H9 (cell line): ENCODE measurements at regions not wholly inside any gene's neighbourhood (a gene's known extent, or its start where the extent isn't known, plus 50 kb on each side); places are given as distances from the start of the nearest gene placed in this dataset.

Source experiments
- DNase-seq: peaks from one replicate; pipeline ENCODE4 v3.0.0-alpha.2; 2017
- H2AFZ ChIP-seq: one replicate; pipeline ENCODE4 v1.6.1; 2013; ENCODE audit warnings: mild to moderate bottlenecking, low read length, control low read depth, moderate library complexity
- H2AK5ac ChIP-seq: 2 replicates; pipeline ENCODE4 v1.6.1; 2013; ENCODE audit warnings: low read length, control low read depth, mixed read lengths; ENCODE audit not compliant: insufficient read length
- H2BK120ac ChIP-seq: one replicate; pipeline ENCODE4 v1.6.1; 2013; ENCODE audit warnings: low read depth, mild to moderate bottlenecking, low read length, control low read depth, inconsistent platforms; ENCODE audit not compliant: poor library complexity, severe bottlenecking
- H2BK12ac ChIP-seq: 2 replicates; pipeline ENCODE4 v1.6.1; 2013; ENCODE audit warnings: low read length, control low read depth, mixed read lengths, low read depth; ENCODE audit not compliant: insufficient read length
- H2BK15ac ChIP-seq: 2 replicates; pipeline ENCODE4 v1.6.1; 2013; ENCODE audit warnings: low read depth, low read length, control low read depth
- H2BK20ac ChIP-seq: one replicate; pipeline ENCODE4 v1.6.1; 2013; ENCODE audit warnings: low read depth, mild to moderate bottlenecking, low read length, control low read depth, inconsistent platforms; ENCODE audit not compliant: poor library complexity, severe bottlenecking
- H2BK5ac ChIP-seq: 2 replicates; pipeline ENCODE4 v1.6.1; 2013; ENCODE audit warnings: low read length, control low read depth, mixed read lengths; ENCODE audit not compliant: insufficient read length
- H3K14ac ChIP-seq: 2 replicates; pipeline ENCODE4 v1.6.1; 2013; ENCODE audit warnings: low read length, control low read depth; ENCODE audit not compliant: insufficient read depth
- H3K18ac ChIP-seq: 2 replicates; pipeline ENCODE4 v1.6.1; 2013; ENCODE audit warnings: low read depth, mild to moderate bottlenecking, mixed read lengths, low read length, control low read depth; ENCODE audit not compliant: insufficient read length
- H3K23ac ChIP-seq: 2 replicates; pipeline ENCODE4 v1.6.1; 2013; ENCODE audit warnings: low read length, control low read depth, mixed read lengths, low read depth; ENCODE audit not compliant: insufficient read length
- H3K23me2 ChIP-seq: 2 replicates; pipeline ENCODE4 v1.6.1; 2013; ENCODE audit warnings: low read depth, mild to moderate bottlenecking, mixed read lengths, low read length, control low read depth; ENCODE audit not compliant: insufficient read length, poor library complexity, severe bottlenecking
- H3K27ac ChIP-seq: 2 replicates; pipeline ENCODE4 v1.5.1; 2013; ENCODE audit warnings: low read length, control low read depth, mixed read lengths, low read depth; ENCODE audit not compliant: insufficient read length
- H3K27me3 ChIP-seq: 2 replicates; pipeline ENCODE4 v1.6.1; 2013; ENCODE audit warnings: low read length, control low read depth, inconsistent platforms; ENCODE audit not compliant: insufficient read depth
- H3K4ac ChIP-seq: 2 replicates; pipeline ENCODE4 v1.6.1; 2013; ENCODE audit warnings: low read depth, mild to moderate bottlenecking, control low read depth, inconsistent platforms, low read length, moderate library complexity
- H3K4me1 ChIP-seq: 2 replicates; pipeline ENCODE4 v1.6.1; 2013; ENCODE audit warnings: low read length, control low read depth, inconsistent platforms; ENCODE audit not compliant: insufficient read depth
- H3K4me2 ChIP-seq: 2 replicates; pipeline ENCODE4 v1.6.1; 2013; ENCODE audit warnings: low read length, control low read depth, mixed read lengths; ENCODE audit not compliant: insufficient read length, insufficient read depth
- H3K56ac ChIP-seq: 2 replicates; pipeline ENCODE4 v1.6.1; 2013; ENCODE audit warnings: low read depth, mild to moderate bottlenecking, mixed read lengths, low read length, control low read depth; ENCODE audit not compliant: insufficient read length
- H3K79me1 ChIP-seq: 2 replicates; pipeline ENCODE4 v1.6.1; 2013; ENCODE audit warnings: low read depth, mild to moderate bottlenecking, moderate library complexity, low read length, control low read depth, inconsistent platforms; ENCODE audit not compliant: insufficient read depth, poor library complexity, severe bottlenecking
- H3K79me2 ChIP-seq: 2 replicates; pipeline ENCODE4 v1.6.1; 2013; ENCODE audit warnings: low read length, control low read depth, inconsistent platforms; ENCODE audit not compliant: insufficient read depth
- H3K9ac ChIP-seq: 2 replicates; pipeline ENCODE4 v1.6.1; 2013; ENCODE audit warnings: low read length, control low read depth, mixed read lengths; ENCODE audit not compliant: insufficient read length; ENCODE audit errors: extremely low read depth
- H3K9me3 ChIP-seq: one replicate; pipeline ENCODE4 v1.6.1; 2013; ENCODE audit warnings: low read depth, low read length, inconsistent platforms; ENCODE audit not compliant: control insufficient read depth
- H3T11ph ChIP-seq: one replicate; pipeline ENCODE4 v1.6.1; 2013; ENCODE audit warnings: mild to moderate bottlenecking, low read length, control low read depth, inconsistent platforms
- H4K20me1 ChIP-seq: one replicate; pipeline ENCODE4 v1.6.1; 2013; ENCODE audit not compliant: control insufficient read depth, insufficient read length, insufficient read depth
- H4K5ac ChIP-seq: 2 replicates; pipeline ENCODE4 v1.6.1; 2013; ENCODE audit warnings: low read depth, mild to moderate bottlenecking, mixed read lengths, low read length, control low read depth; ENCODE audit not compliant: insufficient read length
- H4K8ac ChIP-seq: replicated peaks from 2 replicates; pipeline ENCODE4 v1.6.1; 2013; ENCODE audit warnings: low read length, control low read depth, mixed read lengths, low read depth; ENCODE audit not compliant: insufficient read length
- H4K91ac ChIP-seq: 2 replicates; pipeline ENCODE4 v1.6.1; 2013; ENCODE audit warnings: low read depth, mild to moderate bottlenecking, moderate library complexity, mixed read lengths, low read length, control low read depth; ENCODE audit not compliant: insufficient read length
- H3K27ac Mint-ChIP-seq, 3 experiments: 2 replicates in 2 of 3; 3 replicates in 1 of 3; pipeline ENCODE4 v1.8.0; 2020 to 2021; ENCODE audit warnings: mixed read lengths in 3 of 3, mild to moderate bottlenecking in 1 of 3, moderate library complexity in 1 of 3
- H3K27me3 Mint-ChIP-seq: 2 replicates; pipeline ENCODE4 v1.8.0; 2021; ENCODE audit warnings: low read depth, mild to moderate bottlenecking, moderate library complexity, mixed read lengths
- H3K36me3 Mint-ChIP-seq, 3 experiments: 2 replicates in 2 of 3; 3 replicates in 1 of 3; pipeline ENCODE4 v1.8.0; 2020 to 2021; ENCODE audit warnings: low read depth in 3 of 3, mixed read lengths in 3 of 3; ENCODE audit not compliant: insufficient read depth in 1 of 3
- H3K4me1 Mint-ChIP-seq, 2 experiments: 2 replicates each; pipeline ENCODE4 v1.8.0; 2020; ENCODE audit warnings: mixed read lengths in 2 of 2
- H3K4me3 Mint-ChIP-seq, 2 experiments: 2 replicates in 1 of 2; 3 replicates in 1 of 2; pipeline ENCODE4 v1.8.0; 2020 to 2021; ENCODE audit warnings: mild to moderate bottlenecking in 2 of 2, mixed read lengths in 2 of 2, moderate library complexity in 1 of 2
- H3K9me3 Mint-ChIP-seq, 2 experiments: 2 replicates in 1 of 2; 3 replicates in 1 of 2; pipeline ENCODE4 v1.8.0; 2020; ENCODE audit warnings: mild to moderate bottlenecking in 2 of 2, mixed read lengths in 2 of 2, moderate library complexity in 1 of 2
- WGBS: extraction: QIAGEN DNeasy Blood & Tissue Kit; methylation state at CpG from one replicate; pipeline ENCODE4 v1.1.7; 2013; ENCODE audit warnings: missing lambda C conversion rate, low lambda C conversion rate, mixed read lengths; ENCODE audit not compliant: insufficient read length; ENCODE audit errors: extremely low coverage; 5-methylcytosine and 5-hydroxymethylcytosine counted together
- TF ChIP-seq, protein P1 (sequence below): fragments of 200-600 bp; sonication (generic); conservative IDR thresholded peaks from 3 replicates; pipeline ENCODE4 v1.8.0; 2021; ENCODE audit warnings: antibody characterized with exemption, mild to moderate bottlenecking

DNA sequence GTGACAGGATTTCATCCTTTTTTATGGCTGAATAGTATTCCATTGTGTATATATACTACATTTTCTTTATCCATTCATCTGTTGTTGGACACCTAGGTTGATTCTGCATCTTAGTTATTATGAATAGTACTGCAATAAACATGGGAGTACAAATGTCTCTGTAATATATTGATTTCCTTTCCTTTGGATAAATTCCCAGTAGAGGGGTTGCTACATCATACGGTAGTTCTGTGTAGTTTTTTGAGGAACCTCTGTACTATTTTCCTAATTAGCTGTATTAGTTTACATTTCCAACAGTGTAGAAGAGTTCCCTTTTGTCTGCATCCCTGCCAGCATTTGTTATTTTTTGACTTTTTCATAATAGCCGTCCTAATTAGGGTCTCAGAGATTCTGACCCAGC, 201.3 kb downstream of the GIPC2 start:
- Histone ChIP-seq H2BK5ac (no peak overlapping the region), H4K8ac (no peak overlapping the region), H4K20me1 (no peaks in the 10 kb centered on the region), H2AFZ (no peak overlapping the region), H3K27me3 (no peaks in the 10 kb centered on the region; the same call in 1 of the 2 replicates), H2AK5ac (no peak overlapping the region), H3K79me1 (no peaks in the 10 kb centered on the region), H3K9me3 (no peaks in the 10 kb centered on the region), H3K4me2 (no peak overlapping the region), H2BK120ac (no peak overlapping the region), H3K14ac (no peak overlapping the region), H3K79me2 (no peaks in the 10 kb centered on the region), H3T11ph (no peak overlapping the region), H3K4me1 (no peaks in the 10 kb centered on the region), H3K4ac (no peak overlapping the region), H2BK20ac (no peak overlapping the region), H2BK12ac (no peak overlapping the region), H3K18ac (no peak overlapping the region), H3K56ac (no peak overlapping the region), H4K91ac (no peak overlapping the region), H3K27ac (no peak overlapping the region), H3K23ac (no peak overlapping the region), H3K23me2 (no peaks in the 10 kb centered on the region), H4K5ac (no peak overlapping the region), H3K9ac (no peak overlapping the region), H2BK15ac (no peak overlapping the region)
- no peak for DNase-seq
- no peak overlapping the region for H3K27ac Mint-ChIP-seq
- H3K4me1 Mint-ChIP-seq = 0 out of 4 replicates have a peak, but pooled peaks cover 0 to 4% of the 10 kb centered on the region in 2 experiments
- no peaks in the 10 kb centered on the region for H3K36me3 Mint-ChIP-seq
- TF ChIP-seq, protein P1, sequence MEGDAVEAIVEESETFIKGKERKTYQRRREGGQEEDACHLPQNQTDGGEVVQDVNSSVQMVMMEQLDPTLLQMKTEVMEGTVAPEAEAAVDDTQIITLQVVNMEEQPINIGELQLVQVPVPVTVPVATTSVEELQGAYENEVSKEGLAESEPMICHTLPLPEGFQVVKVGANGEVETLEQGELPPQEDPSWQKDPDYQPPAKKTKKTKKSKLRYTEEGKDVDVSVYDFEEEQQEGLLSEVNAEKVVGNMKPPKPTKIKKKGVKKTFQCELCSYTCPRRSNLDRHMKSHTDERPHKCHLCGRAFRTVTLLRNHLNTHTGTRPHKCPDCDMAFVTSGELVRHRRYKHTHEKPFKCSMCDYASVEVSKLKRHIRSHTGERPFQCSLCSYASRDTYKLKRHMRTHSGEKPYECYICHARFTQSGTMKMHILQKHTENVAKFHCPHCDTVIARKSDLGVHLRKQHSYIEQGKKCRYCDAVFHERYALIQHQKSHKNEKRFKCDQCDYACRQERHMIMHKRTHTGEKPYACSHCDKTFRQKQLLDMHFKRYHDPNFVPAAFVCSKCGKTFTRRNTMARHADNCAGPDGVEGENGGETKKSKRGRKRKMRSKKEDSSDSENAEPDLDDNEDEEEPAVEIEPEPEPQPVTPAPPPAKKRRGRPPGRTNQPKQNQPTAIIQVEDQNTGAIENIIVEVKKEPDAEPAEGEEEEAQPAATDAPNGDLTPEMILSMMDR = no peak
- WGBS = no CpG with 5 or more reads among the region's 2 CpGs
- no peak overlapping the region for H3K4me3 Mint-ChIP-seq
- no peaks in the 10 kb centered on the region for H3K9me3 Mint-ChIP-seq
- peaks cover 73% of the 10 kb centered on the region for H3K27me3 Mint-ChIP-seq
